ENCODE measurements at regions not wholly inside any gene's neighbourhood (a gene's known extent, or its start where the extent isn't known, plus 50 kb on each side); places are given as distances from the start of the nearest gene placed in this dataset.

DNA sequence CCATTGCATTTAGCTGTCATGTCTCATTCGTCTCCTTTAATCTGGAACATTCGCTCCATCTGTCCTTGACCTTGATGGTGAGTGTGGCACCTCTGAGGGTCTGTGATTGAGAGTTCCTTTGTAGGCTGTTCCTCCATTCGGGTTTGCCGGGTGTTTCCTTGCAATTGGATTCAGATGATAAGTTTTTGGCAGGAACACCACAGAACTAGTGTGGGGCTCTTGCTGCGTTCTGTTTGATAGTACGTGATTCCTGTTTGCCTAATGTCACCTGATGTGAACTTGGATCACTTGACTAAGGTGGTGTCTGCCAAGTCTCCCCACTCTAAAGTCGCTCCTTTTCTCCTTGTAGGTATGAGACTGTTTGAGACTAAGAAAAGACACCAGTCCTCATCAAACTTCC lies 109.7 kb upstream of the TMEM45B start:
- H3K14ac ChIP-seq (ENCODE audit: insufficient read depth, low read length), result no peak overlapping the region
- no peak overlapping the region for H2BK12ac ChIP-seq (ENCODE audit: insufficient read length, low read depth, low read length)
- WGBS (ENCODE audit: extremely low coverage, insufficient read length, low lambda C conversion rate), result no CpG with 5 or more reads among the region's 7 CpGs
- no peaks in the 10 kb centered on the region for H3K27me3 ChIP-seq (ENCODE audit: insufficient read depth, low read length)
- no peak overlapping the region for H3T11ph ChIP-seq (ENCODE audit: low read length)
- no peak overlapping the region for H4K5ac ChIP-seq (ENCODE audit: insufficient read length, low read depth, low read length)
- H3K9ac ChIP-seq (ENCODE audit: extremely low read depth, insufficient read length, low read length), result no peak overlapping the region
- no peak overlapping the region for H3K18ac ChIP-seq (ENCODE audit: insufficient read length, low read depth, low read length)
- no peak overlapping the region for H2BK5ac ChIP-seq (ENCODE audit: insufficient read length, low read length)
- no peaks in the 10 kb centered on the region for H3K4me1 ChIP-seq (ENCODE audit: insufficient read depth, low read length)
- H3K79me1 ChIP-seq (ENCODE audit: insufficient read depth, low read depth, low read length, poor library complexity, severe bottlenecking), result no peaks in the 10 kb centered on the region
- no peak overlapping the region for H4K8ac ChIP-seq (replicated peaks; ENCODE audit: insufficient read length, low read depth, low read length)
- DNase-seq, result no peak
- H3K23me2 ChIP-seq (ENCODE audit: insufficient read length, low read depth, low read length, poor library complexity, severe bottlenecking), result no peaks in the 10 kb centered on the region
- TF ChIP-seq, protein P1, sequence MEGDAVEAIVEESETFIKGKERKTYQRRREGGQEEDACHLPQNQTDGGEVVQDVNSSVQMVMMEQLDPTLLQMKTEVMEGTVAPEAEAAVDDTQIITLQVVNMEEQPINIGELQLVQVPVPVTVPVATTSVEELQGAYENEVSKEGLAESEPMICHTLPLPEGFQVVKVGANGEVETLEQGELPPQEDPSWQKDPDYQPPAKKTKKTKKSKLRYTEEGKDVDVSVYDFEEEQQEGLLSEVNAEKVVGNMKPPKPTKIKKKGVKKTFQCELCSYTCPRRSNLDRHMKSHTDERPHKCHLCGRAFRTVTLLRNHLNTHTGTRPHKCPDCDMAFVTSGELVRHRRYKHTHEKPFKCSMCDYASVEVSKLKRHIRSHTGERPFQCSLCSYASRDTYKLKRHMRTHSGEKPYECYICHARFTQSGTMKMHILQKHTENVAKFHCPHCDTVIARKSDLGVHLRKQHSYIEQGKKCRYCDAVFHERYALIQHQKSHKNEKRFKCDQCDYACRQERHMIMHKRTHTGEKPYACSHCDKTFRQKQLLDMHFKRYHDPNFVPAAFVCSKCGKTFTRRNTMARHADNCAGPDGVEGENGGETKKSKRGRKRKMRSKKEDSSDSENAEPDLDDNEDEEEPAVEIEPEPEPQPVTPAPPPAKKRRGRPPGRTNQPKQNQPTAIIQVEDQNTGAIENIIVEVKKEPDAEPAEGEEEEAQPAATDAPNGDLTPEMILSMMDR (conservative IDR thresholded peaks at IDR 0.05), result no peak
- Mint-ChIP-seq H3K4me1 (peaks cover 3 to 4% of the 10 kb centered on the region in 2 experiments), H3K36me3 (ENCODE audit: insufficient read depth in 1 of 3, low read depth in 3 of 3) (no peaks in the 10 kb centered on the region; a peak in 1 of 7 replicates), H3K4me3 (no peak overlapping the region), H3K27me3 (ENCODE audit: low read depth) (peaks cover 11% of the 10 kb centered on the region), H3K27ac (no peak overlapping the region), H3K9me3 (no peaks in the 10 kb centered on the region; a peak in 1 of 5 replicates)
- no peaks in the 10 kb centered on the region for H3K9me3 ChIP-seq (ENCODE audit: control insufficient read depth, low read depth, low read length)
- no peak overlapping the region for H2BK15ac ChIP-seq (ENCODE audit: low read depth, low read length)
- H2BK20ac ChIP-seq (ENCODE audit: low read depth, low read length, poor library complexity, severe bottlenecking), result no peak overlapping the region
- no peak overlapping the region for H2BK120ac ChIP-seq (ENCODE audit: low read depth, low read length, poor library complexity, severe bottlenecking)
- H3K4ac ChIP-seq (ENCODE audit: low read depth, low read length), result no peak overlapping the region
- no peak overlapping the region for H4K91ac ChIP-seq (ENCODE audit: insufficient read length, low read depth, low read length)
- H4K20me1 ChIP-seq (ENCODE audit: control insufficient read depth, insufficient read depth, insufficient read length), result no peaks in the 10 kb centered on the region
- H3K56ac ChIP-seq (ENCODE audit: insufficient read length, low read depth, low read length), result no peak overlapping the region
- H3K4me2 ChIP-seq (ENCODE audit: insufficient read depth, insufficient read length, low read length), result no peak overlapping the region
- no peak overlapping the region for H3K23ac ChIP-seq (ENCODE audit: insufficient read length, low read depth, low read length)
- no peaks in the 10 kb centered on the region for H3K79me2 ChIP-seq (ENCODE audit: insufficient read depth, low read length)
- no peak overlapping the region for H3K27ac ChIP-seq (ENCODE audit: insufficient read length, low read depth, low read length)
- H2AFZ ChIP-seq (ENCODE audit: low read length), result no peak overlapping the region
- H2AK5ac ChIP-seq (ENCODE audit: insufficient read length, low read length), result no peak overlapping the region
